OCI-LY3 (cell line): ENCODE measurements at regions not wholly inside any gene's neighbourhood (a gene's known extent, or its start where the extent isn't known, plus 50 kb on each side); places are given as distances from the start of the nearest gene placed in this dataset.

ENCODE experiments used
- EZH2phosphoT487 ChIP-seq: fragments of 200-600 bp; shearing (Covaris generic); IDR thresholded peaks from 2 replicates; pipeline ENCODE4 v1.6.1; 2018; ENCODE audit warnings: antibody characterized with exemption, mixed run types, low read depth
- TF ChIP-seq, protein P1 (sequence below): fragments of 200-600, 300-600 bp; sonication (generic); IDR thresholded peaks from 2 replicates; pipeline ENCODE4 v1.5.1; 2014; ENCODE audit warnings: antibody characterized with exemption, low read length, low read depth

DNA sequence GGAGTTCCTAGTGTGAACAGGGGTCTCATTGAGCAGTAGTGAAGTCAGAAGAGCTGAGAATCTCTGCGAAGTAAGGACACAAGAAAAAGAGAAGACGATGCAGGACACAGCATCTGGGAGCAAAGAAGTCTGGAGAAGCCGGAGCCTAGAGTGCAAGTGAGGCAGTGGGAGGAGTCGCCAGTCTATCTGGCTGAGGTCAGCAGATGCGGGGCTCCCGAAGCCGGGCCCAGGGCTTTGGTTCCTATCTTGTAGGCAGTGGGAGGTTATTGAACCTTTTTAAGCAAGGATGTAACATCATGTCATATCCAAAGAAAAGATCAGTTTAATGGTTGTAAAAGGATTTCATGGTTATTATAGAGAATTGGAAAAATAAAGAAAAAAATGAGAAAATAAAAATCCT, 90.8 kb upstream of the KCTD1 start:
- TF ChIP-seq, protein P1, sequence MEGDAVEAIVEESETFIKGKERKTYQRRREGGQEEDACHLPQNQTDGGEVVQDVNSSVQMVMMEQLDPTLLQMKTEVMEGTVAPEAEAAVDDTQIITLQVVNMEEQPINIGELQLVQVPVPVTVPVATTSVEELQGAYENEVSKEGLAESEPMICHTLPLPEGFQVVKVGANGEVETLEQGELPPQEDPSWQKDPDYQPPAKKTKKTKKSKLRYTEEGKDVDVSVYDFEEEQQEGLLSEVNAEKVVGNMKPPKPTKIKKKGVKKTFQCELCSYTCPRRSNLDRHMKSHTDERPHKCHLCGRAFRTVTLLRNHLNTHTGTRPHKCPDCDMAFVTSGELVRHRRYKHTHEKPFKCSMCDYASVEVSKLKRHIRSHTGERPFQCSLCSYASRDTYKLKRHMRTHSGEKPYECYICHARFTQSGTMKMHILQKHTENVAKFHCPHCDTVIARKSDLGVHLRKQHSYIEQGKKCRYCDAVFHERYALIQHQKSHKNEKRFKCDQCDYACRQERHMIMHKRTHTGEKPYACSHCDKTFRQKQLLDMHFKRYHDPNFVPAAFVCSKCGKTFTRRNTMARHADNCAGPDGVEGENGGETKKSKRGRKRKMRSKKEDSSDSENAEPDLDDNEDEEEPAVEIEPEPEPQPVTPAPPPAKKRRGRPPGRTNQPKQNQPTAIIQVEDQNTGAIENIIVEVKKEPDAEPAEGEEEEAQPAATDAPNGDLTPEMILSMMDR = no peak
- no peak for TF ChIP-seq EZH2phosphoT487
